GM12892 (cell line): ENCODE measurements at regions not wholly inside any gene's neighbourhood (a gene's known extent, or its start where the extent isn't known, plus 50 kb on each side); places are given as distances from the start of the nearest gene placed in this dataset.

Experiments
- POLR2A ChIP-seq: IDR thresholded peaks from 2 replicates; pipeline ENCODE4 v1.6.1; 2011; ENCODE audit warnings: low read depth, low read length, control low read depth
- POLR2AphosphoS5 ChIP-seq: IDR thresholded peaks from 2 replicates; pipeline ENCODE4 v1.6.1; 2011; ENCODE audit warnings: low read depth, low read length, control low read depth

- TF ChIP-seq POLR2AphosphoS5, result no peak
- no peak for TF ChIP-seq POLR2A
Observed at GRCh38 chr5:3287516-3287915, 308.1 kb upstream of the IRX1 start.
